Thymus (tissue), 11 donors: ENCODE measurements at regions not wholly inside any gene's neighbourhood (a gene's known extent, or its start where the extent isn't known, plus 50 kb on each side); places are given as distances from the start of the nearest gene placed in this dataset.

Source experiments
- DNase-seq, 9 donors: peaks; one replicate each; pipeline ENCODE4 v3.0.0-alpha.2; 2013; ENCODE audit warnings: low spot score in 9 of 9, low read depth in 6 of 9, missing footprints in 1 of 9
- H3K27ac ChIP-seq, 2 donors: one replicate each; pipeline ENCODE4 v1.5.1; 2013; ENCODE audit warnings: control low read depth in 1 of 2, low read depth in 1 of 2, low read length in 1 of 2, mild to moderate bottlenecking in 1 of 2, moderate library complexity in 1 of 2
- H3K27me3 ChIP-seq, 2 donors: one replicate each; pipeline ENCODE4 v1.5.1; 2013; ENCODE audit warnings: low read length in 1 of 2; ENCODE audit not compliant: control insufficient read depth in 2 of 2, insufficient read depth in 1 of 2
- H3K36me3 ChIP-seq, 2 donors: one replicate each; pipeline ENCODE4 v1.5.1; 2013; ENCODE audit warnings: low read length in 1 of 2, mild to moderate bottlenecking in 1 of 2, moderate library complexity in 1 of 2; ENCODE audit not compliant: control insufficient read depth in 2 of 2, insufficient read depth in 2 of 2
- H3K4me1 ChIP-seq, 2 donors: one replicate each; pipeline ENCODE4 v1.5.1; 2013; ENCODE audit warnings: low read length in 2 of 2; ENCODE audit not compliant: control insufficient read depth in 2 of 2, insufficient read depth in 2 of 2
- H3K4me3 ChIP-seq, 2 donors: one replicate each; pipeline ENCODE4 v1.5.1; 2013; ENCODE audit warnings: low read length in 2 of 2, control low read depth in 1 of 2, mild to moderate bottlenecking in 1 of 2
- H3K9me3 ChIP-seq, 2 donors: one replicate each; pipeline ENCODE4 v1.5.1; 2013; ENCODE audit warnings: low read length in 1 of 2, mild to moderate bottlenecking in 1 of 2; ENCODE audit not compliant: control insufficient read depth in 2 of 2, insufficient read depth in 1 of 2
- WGBS: extraction: QIAGEN DNeasy Blood & Tissue Kit; methylation state at CpG from one replicate; pipeline ENCODE4 v1.1.7; 2013; 5-methylcytosine and 5-hydroxymethylcytosine counted together
- donor health status: healthy.

DNA sequence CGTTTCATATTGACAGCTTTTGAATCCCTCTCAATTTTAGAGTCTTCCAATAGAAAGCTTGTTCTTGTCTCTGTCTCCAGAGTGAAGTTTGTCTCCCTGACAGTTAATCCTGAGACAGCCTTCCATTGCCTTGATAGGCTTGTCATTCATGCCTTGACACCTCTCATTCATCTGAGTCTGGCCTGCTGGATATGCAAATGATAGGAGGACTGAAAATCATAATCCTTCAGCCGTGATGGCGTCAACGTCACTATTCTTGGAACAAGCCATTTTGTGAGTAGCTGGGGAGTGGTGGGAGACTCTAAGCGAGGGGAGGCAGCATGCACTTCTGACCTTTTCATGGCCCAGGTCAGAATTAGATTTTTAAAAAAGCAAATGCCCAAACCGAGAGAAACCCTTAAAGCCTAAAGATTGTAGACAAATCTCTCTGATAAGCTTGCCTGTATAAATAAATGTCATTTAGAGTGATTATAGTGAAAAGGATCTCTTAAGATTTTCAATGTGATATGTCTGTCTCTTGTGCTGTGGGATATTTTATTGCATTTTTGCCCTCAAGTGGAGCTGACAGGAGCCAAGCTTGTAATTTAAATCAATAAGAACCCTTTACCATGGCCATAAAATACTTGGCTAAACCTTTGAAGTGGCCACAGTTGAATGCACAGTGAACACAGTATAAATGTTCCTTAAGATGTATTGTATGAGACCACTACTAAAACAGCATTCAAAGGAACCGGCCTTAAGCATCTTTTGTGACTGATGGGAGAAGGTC, 148.8 kb downstream of the SNX10 start:
- Histone ChIP-seq H3K27ac (no peak overlapping the region), H3K9me3 (no peaks in the 10 kb centered on the region), H3K4me1 (no peaks in the 10 kb centered on the region), H3K27me3 (no peaks in the 10 kb centered on the region), H3K4me3 (no peak overlapping the region), H3K36me3 (no peaks in the 10 kb centered on the region)
- WGBS = 94% methylated on average over 7 of the region's 7 CpGs
- DNase-seq = no peak

GRCh38 chr7:26441002-26441521, 149.4 kb downstream of the SNX10 start:
- Histone ChIP-seq H3K36me3 (no peaks in the 10 kb centered on the region), H3K27me3 (no peaks in the 10 kb centered on the region), H3K4me3 (no peak overlapping the region), H3K27ac (peak overlapping the region in 1 of 2 donors; percentile 55), H3K9me3 (no peaks in the 10 kb centered on the region), H3K4me1 (no peaks in the 10 kb centered on the region)
- WGBS = 95% methylated on average over 13 of the region's 13 CpGs
- DNase-seq = no peak

GRCh38 chr7:26441611-26442277, 150.1 kb downstream of the SNX10 start:
- no peaks in the 10 kb centered on the region for H3K36me3 ChIP-seq
- DNase-seq = no peak
- no peak overlapping the region for H3K4me3 ChIP-seq
- no peaks in the 10 kb centered on the region for H3K27me3 ChIP-seq
- WGBS = 94% methylated on average over 7 of the region's 7 CpGs
- H3K9me3 ChIP-seq = no peaks in the 10 kb centered on the region
- H3K4me1 ChIP-seq = no peaks in the 10 kb centered on the region
- peak overlapping the region in 1 of 2 donors; percentile 55 for H3K27ac ChIP-seq

DNA sequence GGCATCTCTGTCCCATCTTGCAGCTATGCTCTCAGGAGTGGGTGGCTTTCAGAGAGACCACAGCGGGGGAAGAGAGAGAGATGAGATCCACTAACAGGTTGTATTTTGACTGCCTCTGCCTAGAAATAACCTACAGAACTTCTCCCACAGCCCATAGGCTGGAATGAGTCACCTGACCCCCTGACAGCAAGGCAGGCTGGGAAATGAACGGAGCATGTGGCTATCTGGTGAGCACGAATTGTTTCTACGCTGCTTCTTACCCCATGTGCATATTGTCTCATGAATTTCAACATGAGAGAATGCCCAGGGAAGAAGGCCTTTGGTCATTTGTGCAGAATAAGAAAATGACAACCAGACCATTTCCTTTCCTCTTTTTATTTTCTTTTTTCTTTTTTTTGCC, 151.3 kb downstream of the SNX10 start:
- DNase-seq = no peak
- H3K9me3 ChIP-seq = no peaks in the 10 kb centered on the region
- H3K27ac ChIP-seq = no peak overlapping the region
- H3K36me3 ChIP-seq = no peaks in the 10 kb centered on the region
- H3K4me1 ChIP-seq = no peaks in the 10 kb centered on the region
- WGBS = 98% methylated on average over 4 of the region's 4 CpGs
- no peak overlapping the region for H3K4me3 ChIP-seq
- no peaks in the 10 kb centered on the region for H3K27me3 ChIP-seq

GRCh38 chr7:26443751-26444150, 152.1 kb downstream of the SNX10 start:
- Histone ChIP-seq H3K27me3 (no peaks in the 10 kb centered on the region), H3K36me3 (no peaks in the 10 kb centered on the region), H3K9me3 (no peaks in the 10 kb centered on the region), H3K27ac (no peak overlapping the region), H3K4me1 (no peaks in the 10 kb centered on the region), H3K4me3 (no peak overlapping the region)
- DNase-seq = no peak
- 97% methylated on average over 4 of the region's 4 CpGs for WGBS

DNA sequence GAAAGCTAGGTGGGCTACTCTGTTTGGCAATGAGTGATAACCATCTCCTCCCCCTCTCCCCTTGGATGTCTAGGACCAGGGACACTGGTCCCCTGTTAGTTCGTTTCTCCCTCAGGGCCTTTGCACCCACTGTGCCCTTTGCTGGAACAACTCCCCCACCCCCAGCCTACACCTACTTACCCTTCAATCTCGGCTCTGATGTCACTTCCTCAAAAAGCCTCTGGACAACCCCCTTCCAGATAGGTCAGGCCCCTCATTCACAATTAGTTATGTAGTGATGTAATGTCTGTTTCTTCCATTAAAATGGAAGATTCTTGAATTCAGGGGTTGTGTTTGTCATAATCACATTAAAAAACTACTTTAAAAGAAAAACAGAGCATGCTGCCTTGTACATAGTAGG, 152.9 kb downstream of the SNX10 start:
- Histone ChIP-seq H3K4me3 (no peak overlapping the region), H3K27me3 (no peaks in the 10 kb centered on the region), H3K36me3 (no peaks in the 10 kb centered on the region), H3K27ac (no peak overlapping the region), H3K4me1 (no peaks in the 10 kb centered on the region), H3K9me3 (no peaks in the 10 kb centered on the region)
- no peak for DNase-seq
- 91% methylated on average over 2 of the region's 2 CpGs for WGBS

GRCh38 chr7:26447116-26447515, 155.5 kb downstream of the SNX10 start:
- Histone ChIP-seq H3K9me3 (no peaks in the 10 kb centered on the region), H3K27me3 (no peaks in the 10 kb centered on the region), H3K4me3 (no peak overlapping the region), H3K4me1 (no peaks in the 10 kb centered on the region), H3K36me3 (no peaks in the 10 kb centered on the region), H3K27ac (no peak overlapping the region)
- no peak for DNase-seq
- 95% methylated on average over 1 of the region's 1 CpG for WGBS

- WGBS = 91% methylated on average over 12 of the region's 12 CpGs
- Histone ChIP-seq H3K4me1 (no peaks in the 10 kb centered on the region), H3K27ac (no peak overlapping the region), H3K36me3 (no peaks in the 10 kb centered on the region), H3K9me3 (no peaks in the 10 kb centered on the region), H3K4me3 (no peak overlapping the region), H3K27me3 (no peaks in the 10 kb centered on the region)
- no peak for DNase-seq
Observed at GRCh38 chr7:26449175-26450165, 157.8 kb downstream of the SNX10 start.
